HEK293 (cell line): ENCODE measurements at regions not wholly inside any gene's neighbourhood (a gene's known extent, or its start where the extent isn't known, plus 50 kb on each side); places are given as distances from the start of the nearest gene placed in this dataset.

Source experiments
- CTCF ChIA-PET: fragments of 350-600 bp; formaldehyde crosslinking; extraction: SDS; loops from one replicate; lab custom pipeline; 2021; ENCODE audit warnings: antibody characterized with exemption; lab: Yijun Ruan, JAX
- POLR2A ChIA-PET: fragments of 300-600 bp; formaldehyde crosslinking; extraction: SDS; loops from one replicate; lab custom pipeline; 2020; ENCODE audit warnings: antibody characterized with exemption, inconsistent platforms; lab: Yijun Ruan, JAX
- H3K27ac ChIP-seq: fragments of 200-500 bp; sonication (Bioruptor generic); 2 replicates; pipeline ENCODE4 v1.5.1; 2014; ENCODE audit warnings: low read depth, low read length, control low read depth, inconsistent platforms; ENCODE audit errors: extremely low read depth
- H3K36me3 ChIP-seq, 2 experiments: fragments of 200-500 bp in 1 of 2; sonication (Bioruptor generic) in 1 of 2; 1 replicate in 1 of 2; 2 replicates in 1 of 2; pipeline ENCODE4 v1.5.1; 2014 to 2017; ENCODE audit warnings: inconsistent platforms in 2 of 2, low read length in 2 of 2; ENCODE audit not compliant: control insufficient read depth in 2 of 2, insufficient read depth in 1 of 2
- H3K4me1 ChIP-seq: fragments of 200-500 bp; sonication (Bioruptor generic); 2 replicates; pipeline ENCODE4 v1.5.1; 2014; ENCODE audit warnings: mild to moderate bottlenecking, low read length, inconsistent platforms; ENCODE audit not compliant: control insufficient read depth, insufficient read depth
- H3K4me3 ChIP-seq: 2 replicates; pipeline ENCODE4 v1.5.1; 2011; ENCODE audit warnings: low read depth, mild to moderate bottlenecking, control low read depth, low read length, moderate library complexity
- H3K9me3 ChIP-seq: fragments of 200-500 bp; sonication (Bioruptor generic); 2 replicates; pipeline ENCODE4 v1.5.1; 2014; ENCODE audit warnings: low read depth, low read length, inconsistent platforms; ENCODE audit not compliant: control insufficient read depth, insufficient read depth
- BCL11B ChIP-seq: fragments of 450-650 bp; formaldehyde crosslinking; IDR thresholded peaks from 2 replicates; pipeline ENCODE4 v1.5.1; 2016; ENCODE audit warnings: low read depth, missing biosample characterization, missing genetic modification characterization
- EGR2 ChIP-seq: fragments of 450-650 bp; formaldehyde crosslinking; IDR thresholded peaks from 2 replicates; pipeline ENCODE4 v1.5.1; 2016; ENCODE audit warnings: low read depth, missing biosample characterization, missing genetic modification characterization
- HOXA7 ChIP-seq: sonication (generic); formaldehyde crosslinking; IDR thresholded peaks from 2 replicates; pipeline ENCODE4 v1.8.1; 2022; ENCODE audit warnings: missing genetic modification reagents, borderline replicate concordance
- HOXC10 ChIP-seq: sonication (generic); formaldehyde crosslinking; IDR thresholded peaks from 2 replicates; pipeline ENCODE4 v1.8.1; 2023; ENCODE audit warnings: mild to moderate bottlenecking, missing genetic modification reagents
- KLF10 ChIP-seq: fragments of 450-650 bp; IDR thresholded peaks from 2 replicates; pipeline ENCODE4 v1.5.1; 2018; ENCODE audit warnings: missing biosample characterization, mild to moderate bottlenecking, missing genetic modification characterization
- KLF16 ChIP-seq: fragments of 450-650 bp; formaldehyde crosslinking; IDR thresholded peaks from 2 replicates; pipeline ENCODE4 v1.5.1; 2017; ENCODE audit warnings: missing biosample characterization, missing genetic modification characterization
- OSR2 ChIP-seq: fragments of 450-650 bp; formaldehyde crosslinking; IDR thresholded peaks from 2 replicates; pipeline ENCODE4 v1.5.1; 2016; ENCODE audit warnings: missing biosample characterization, missing genetic modification characterization
- PATZ1 ChIP-seq: fragments of 450-650 bp; formaldehyde crosslinking; IDR thresholded peaks from 2 replicates; pipeline ENCODE4 v1.5.1; 2016; ENCODE audit warnings: missing biosample characterization, missing genetic modification characterization
- PBX3 ChIP-seq: sonication (generic); formaldehyde crosslinking; IDR thresholded peaks from 2 replicates; pipeline ENCODE4 v1.8.1; 2022; ENCODE audit warnings: mild to moderate bottlenecking, moderate library complexity, missing genetic modification reagents
- ZBTB17 ChIP-seq: fragments of 450-650 bp; formaldehyde crosslinking; IDR thresholded peaks from 2 replicates; pipeline ENCODE4 v1.5.1; 2016; ENCODE audit warnings: missing biosample characterization, missing genetic modification characterization
- ZBTB6 ChIP-seq: fragments of 450-650 bp; formaldehyde crosslinking; IDR thresholded peaks from 2 replicates; pipeline ENCODE4 v1.5.1; 2017; ENCODE audit warnings: missing biosample characterization, missing genetic modification characterization
- ZFP3 ChIP-seq: fragments of 450-650 bp; formaldehyde crosslinking; IDR thresholded peaks from 2 replicates; pipeline ENCODE4 v1.5.1; 2016; ENCODE audit warnings: low read depth, missing biosample characterization, missing genetic modification characterization
- ZNF133 ChIP-seq: fragments of 450-650 bp; formaldehyde crosslinking; IDR thresholded peaks from 2 replicates; pipeline ENCODE4 v1.5.1; 2016; ENCODE audit warnings: missing biosample characterization, missing genetic modification characterization
- ZNF202 ChIP-seq: fragments of 450-650 bp; formaldehyde crosslinking; IDR thresholded peaks from 2 replicates; pipeline ENCODE4 v1.5.1; 2016; ENCODE audit warnings: missing biosample characterization, missing genetic modification characterization, borderline replicate concordance
- ZNF341 ChIP-seq: fragments of 450-650 bp; formaldehyde crosslinking; IDR thresholded peaks from 2 replicates; pipeline ENCODE4; 2016; ENCODE audit warnings: low read depth, missing biosample characterization, missing genetic modification characterization
- ZNF398 ChIP-seq: fragments of 450-650 bp; formaldehyde crosslinking; IDR thresholded peaks from 2 replicates; pipeline ENCODE4 v1.5.1; 2017; ENCODE audit warnings: missing biosample characterization, missing genetic modification characterization
- ZNF449 ChIP-seq: fragments of 450-650 bp; formaldehyde crosslinking; IDR thresholded peaks from 2 replicates; pipeline ENCODE4 v1.5.1; 2017; ENCODE audit warnings: missing biosample characterization, mild to moderate bottlenecking, missing genetic modification characterization, moderate library complexity
- ZNF473 ChIP-seq: fragments of 450-650 bp; formaldehyde crosslinking; IDR thresholded peaks from 2 replicates; pipeline ENCODE4 v1.5.1; 2017; ENCODE audit warnings: missing biosample characterization, missing genetic modification characterization
- ZNF558 ChIP-seq: fragments of 450-650 bp; formaldehyde crosslinking; IDR thresholded peaks from 2 replicates; pipeline ENCODE4 v1.5.1; 2016; ENCODE audit warnings: missing biosample characterization, missing genetic modification characterization
- ZNF571 ChIP-seq: fragments of 450-650 bp; formaldehyde crosslinking; IDR thresholded peaks from 2 replicates; pipeline ENCODE4 v1.5.0; 2017; ENCODE audit warnings: missing biosample characterization, missing genetic modification characterization
- ZNF580 ChIP-seq: fragments of 450-650 bp; formaldehyde crosslinking; IDR thresholded peaks from 2 replicates; pipeline ENCODE4 v1.5.1; 2016; ENCODE audit warnings: missing biosample characterization, missing genetic modification characterization
- ZNF658 ChIP-seq: fragments of 450-650 bp; formaldehyde crosslinking; IDR thresholded peaks from 2 replicates; pipeline ENCODE4; 2016; ENCODE audit warnings: missing biosample characterization, missing genetic modification characterization
- ZNF670 ChIP-seq: fragments of 450-650 bp; formaldehyde crosslinking; IDR thresholded peaks from 2 replicates; pipeline ENCODE4 v1.5.1; 2016; ENCODE audit warnings: missing biosample characterization, missing genetic modification characterization, low read depth
- ZNF76 ChIP-seq: fragments of 450-650 bp; formaldehyde crosslinking; IDR thresholded peaks from 2 replicates; pipeline ENCODE4; 2016; ENCODE audit warnings: low read depth, missing biosample characterization, missing genetic modification characterization, borderline replicate concordance
- ZNF768 ChIP-seq: fragments of 450-650 bp; formaldehyde crosslinking; IDR thresholded peaks from 2 replicates; pipeline ENCODE4 v1.5.1; 2018; ENCODE audit warnings: missing biosample characterization, mild to moderate bottlenecking, missing genetic modification characterization
- ZNF776 ChIP-seq: fragments of 450-650 bp; formaldehyde crosslinking; IDR thresholded peaks from 2 replicates; pipeline ENCODE4 v1.5.0; 2017; ENCODE audit warnings: missing biosample characterization, missing genetic modification characterization, borderline replicate concordance
- ZNF777 ChIP-seq: fragments of 450-650 bp; formaldehyde crosslinking; IDR thresholded peaks from 2 replicates; pipeline ENCODE4 v1.5.1; 2017; ENCODE audit warnings: missing biosample characterization, missing genetic modification characterization, borderline replicate concordance
- ZNF843 ChIP-seq: fragments of 450-650 bp; formaldehyde crosslinking; IDR thresholded peaks from 2 replicates; pipeline ENCODE4 v1.5.1; 2016; ENCODE audit warnings: missing biosample characterization, missing genetic modification characterization

- no peaks in the 10 kb centered on the region for H3K9me3 ChIP-seq
- H3K4me1 ChIP-seq: no peaks in the 10 kb centered on the region
- H3K36me3 ChIP-seq: no peaks in the 10 kb centered on the region
- no peak overlapping the region for H3K27ac ChIP-seq
- ChIA-PET CTCF (interaction anchor here (0.6 to 1.5 kb wide), 3 partner anchors 14 to 278 kb away, joined by 3 to 4 read pairs (median 4); no protein-coding TSS in a partner anchor), POLR2A (interaction anchor here (0.6 kb wide), 1 partner anchor 136 kb away, joined by 3 read pairs; no protein-coding TSS in a partner anchor)
- H3K4me3 ChIP-seq: no peak overlapping the region
- no peak for TF ChIP-seq OSR2 (tag by site-specific recombination)
- no peak for TF ChIP-seq BCL11B (tag by site-specific recombination)
- TF ChIP-seq ZNF571 (tag by site-specific recombination): no peak
- no peak for TF ChIP-seq ZNF449
- TF ChIP-seq HOXA7: no peak
- no peak for TF ChIP-seq KLF10 (tag by site-specific recombination)
- TF ChIP-seq ZNF202 (tag by site-specific recombination): no peak
- TF ChIP-seq ZNF341 (tag by site-specific recombination): no peak
- no peak for TF ChIP-seq ZNF133
- TF ChIP-seq ZNF398: no peak
- TF ChIP-seq ZNF768: no peak
- TF ChIP-seq ZBTB6 (tag by site-specific recombination): no peak
- TF ChIP-seq ZNF777: no peak
- TF ChIP-seq ZNF580 (tag by site-specific recombination): no peak
- TF ChIP-seq ZNF843 (tag by site-specific recombination): no peak
- TF ChIP-seq ZBTB17 (tag by site-specific recombination): no peak
- no peak for TF ChIP-seq ZFP3
Measured at GRCh38 chr18:59041819-59042815, 97.6 kb upstream of the SEC11C start.

GRCh38 chr18:59044855-59045254 lies 94.8 kb upstream of the SEC11C start:
- Histone ChIP-seq H3K4me3 (no peak overlapping the region), H3K27ac (no peak overlapping the region), H3K9me3 (no peaks in the 10 kb centered on the region), H3K4me1 (peaks cover 7% of the 10 kb centered on the region), H3K36me3 (no peaks in the 10 kb centered on the region)
- ChIA-PET POLR2A (no interaction called here), CTCF (interaction anchor here (1.1 kb wide), 1 partner anchor 10 kb away, joined by 3 read pairs; no protein-coding TSS in a partner anchor)
- TF ChIP-seq ZNF776 (no peak), ZNF76 (no peak), ZNF558 (tag by site-specific recombination) (no peak), HOXC10 (CRISPR knock-in tag) (no peak), KLF16 (tag by site-specific recombination) (no peak), PBX3 (CRISPR knock-in tag) (no peak), PATZ1 (tag by site-specific recombination) (no peak), EGR2 (tag by site-specific recombination) (no peak), ZNF473 (tag by site-specific recombination) (no peak), ZNF658 (tag by site-specific recombination) (no peak), ZNF670 (no peak)
